Left ventricle myocardium inferior (tissue), 1 donor: ENCODE measurements at regions not wholly inside any gene's neighbourhood (a gene's known extent, or its start where the extent isn't known, plus 50 kb on each side); places are given as distances from the start of the nearest gene placed in this dataset.

ENCODE experiments used
- DNase-seq: peaks from one replicate; pipeline ENCODE4 v3.0.0-alpha.2; 2020
- H3K27ac ChIP-seq: fragments of 200-600 bp; replicated peaks from 2 replicates; pipeline ENCODE4 v1.8.0; 2021
- H3K27me3 ChIP-seq: fragments of 200-600 bp; 2 replicates; pipeline ENCODE4 v1.8.0; 2021; ENCODE audit warnings: low read depth
- H3K36me3 ChIP-seq: fragments of 200-600 bp; 2 replicates; pipeline ENCODE4 v1.8.0; 2021
- H3K4me1 ChIP-seq: fragments of 200-600 bp; 2 replicates; pipeline ENCODE4 v1.8.0; 2021
- H3K4me3 ChIP-seq: fragments of 200-600 bp; 2 replicates; pipeline ENCODE4 v1.8.0; 2021; ENCODE audit warnings: mild to moderate bottlenecking, moderate library complexity
- H3K9me3 ChIP-seq: fragments of 200-600 bp; replicated peaks from 2 replicates; pipeline ENCODE4 v1.8.0; 2021
- intact Hi-C: fragments of 100-400 bp; cut with micrococcal nuclease; formaldehyde crosslinking; loops from one replicate; pipeline ENCODE4 v1.11.0; 2022
- TF ChIP-seq, protein P1 (sequence below): fragments of 200-600 bp; IDR thresholded peaks from 2 replicates; pipeline ENCODE4 v1.8.0; 2021; ENCODE audit warnings: antibody characterized with exemption, mild to moderate bottlenecking, borderline replicate concordance
- donor health status: DM: no; HTN: yes; CAD: no; lungs with severe emphysema.

DNA sequence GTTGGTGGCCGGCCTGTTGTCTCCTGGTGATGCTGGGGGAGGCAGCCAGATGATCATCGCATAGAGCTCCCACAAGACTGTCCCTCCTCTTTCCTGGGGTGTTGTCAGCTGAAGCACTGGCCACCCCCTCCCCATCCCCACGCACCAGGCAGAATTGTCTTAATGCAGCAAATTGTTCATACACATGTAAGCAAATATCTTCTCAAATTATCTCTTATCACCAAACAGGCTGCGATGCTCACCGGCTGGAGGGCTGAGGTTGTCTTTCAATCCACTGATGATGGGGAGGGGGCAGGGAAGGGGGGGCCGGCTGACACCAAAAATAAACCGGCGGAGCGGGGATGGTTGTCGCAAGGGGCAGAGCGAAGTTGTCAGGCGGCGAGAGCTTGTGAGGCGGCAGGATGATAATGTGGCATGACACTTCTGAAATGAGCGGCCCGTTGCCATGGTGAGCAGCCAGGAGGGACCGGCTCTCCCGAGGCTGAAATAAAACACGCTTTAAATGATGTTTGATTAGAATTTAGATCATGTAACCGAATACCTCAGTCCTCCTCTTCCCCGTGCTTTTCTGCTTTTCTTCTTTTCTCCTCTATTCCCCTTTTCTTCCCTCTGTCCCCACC lies 59.8 kb downstream of the MRM1 start:
- Histone ChIP-seq H3K27me3 (peaks cover 100% of the 10 kb centered on the region), H3K36me3 (no peaks in the 10 kb centered on the region), H3K4me3 (no peak overlapping the region), H3K27ac (no peak overlapping the region), H3K9me3 (no peaks in the 10 kb centered on the region), H3K4me1 (peaks cover 10% of the 10 kb centered on the region)
- TF ChIP-seq, protein P1, sequence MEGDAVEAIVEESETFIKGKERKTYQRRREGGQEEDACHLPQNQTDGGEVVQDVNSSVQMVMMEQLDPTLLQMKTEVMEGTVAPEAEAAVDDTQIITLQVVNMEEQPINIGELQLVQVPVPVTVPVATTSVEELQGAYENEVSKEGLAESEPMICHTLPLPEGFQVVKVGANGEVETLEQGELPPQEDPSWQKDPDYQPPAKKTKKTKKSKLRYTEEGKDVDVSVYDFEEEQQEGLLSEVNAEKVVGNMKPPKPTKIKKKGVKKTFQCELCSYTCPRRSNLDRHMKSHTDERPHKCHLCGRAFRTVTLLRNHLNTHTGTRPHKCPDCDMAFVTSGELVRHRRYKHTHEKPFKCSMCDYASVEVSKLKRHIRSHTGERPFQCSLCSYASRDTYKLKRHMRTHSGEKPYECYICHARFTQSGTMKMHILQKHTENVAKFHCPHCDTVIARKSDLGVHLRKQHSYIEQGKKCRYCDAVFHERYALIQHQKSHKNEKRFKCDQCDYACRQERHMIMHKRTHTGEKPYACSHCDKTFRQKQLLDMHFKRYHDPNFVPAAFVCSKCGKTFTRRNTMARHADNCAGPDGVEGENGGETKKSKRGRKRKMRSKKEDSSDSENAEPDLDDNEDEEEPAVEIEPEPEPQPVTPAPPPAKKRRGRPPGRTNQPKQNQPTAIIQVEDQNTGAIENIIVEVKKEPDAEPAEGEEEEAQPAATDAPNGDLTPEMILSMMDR = no peak
- no peak for DNase-seq
- intact Hi-C loops = no loop called here

DNA sequence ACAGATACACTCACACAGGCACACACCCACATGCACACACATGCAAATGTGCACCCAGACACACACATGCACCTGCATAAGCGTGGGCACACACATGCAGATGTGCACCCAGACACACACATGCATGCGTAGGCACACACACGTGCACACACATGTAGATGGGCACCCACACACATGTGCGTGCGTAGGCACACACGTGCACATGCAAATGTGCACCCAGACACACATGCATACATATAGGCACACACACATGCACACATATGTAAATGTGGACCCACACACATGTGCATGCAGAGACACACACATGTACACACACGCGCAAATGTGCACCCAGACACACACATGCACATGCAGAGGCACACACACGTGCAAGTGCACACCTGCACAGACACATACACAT lies 60.3 kb downstream of the MRM1 start:
- no peaks in the 10 kb centered on the region for H3K36me3 ChIP-seq
- no peak overlapping the region for H3K27ac ChIP-seq
- H3K27me3 ChIP-seq = peaks cover 100% of the 10 kb centered on the region
- intact Hi-C loops = no loop called here
- peaks cover 10% of the 10 kb centered on the region for H3K4me1 ChIP-seq
- DNase-seq = no peak
- H3K4me3 ChIP-seq = no peak overlapping the region
- H3K9me3 ChIP-seq = no peaks in the 10 kb centered on the region
- TF ChIP-seq, protein P1 = no peak

DNA sequence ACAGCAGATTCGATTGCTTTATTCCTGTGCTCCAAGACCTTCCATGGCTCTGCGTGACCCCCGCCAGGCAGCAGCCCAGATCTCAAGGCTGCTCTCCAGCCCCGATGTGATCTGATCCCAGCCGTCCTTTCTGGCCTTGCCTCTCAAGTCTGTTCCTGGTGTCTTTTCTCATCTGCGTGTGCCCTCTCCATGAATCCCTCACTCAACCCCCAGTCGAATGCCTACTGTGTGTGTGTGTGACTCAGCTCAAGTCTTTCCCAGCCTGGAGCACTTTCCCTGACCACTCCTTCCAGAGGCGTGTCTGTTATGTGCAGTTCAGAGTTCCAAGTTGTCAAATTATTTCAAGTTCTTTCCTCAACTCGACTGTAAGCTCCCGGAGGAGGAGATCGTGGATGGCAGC lies 64.0 kb downstream of the MRM1 start:
- Histone ChIP-seq H3K27ac (no peak overlapping the region), H3K9me3 (no peaks in the 10 kb centered on the region), H3K36me3 (no peaks in the 10 kb centered on the region), H3K4me3 (no peak overlapping the region), H3K4me1 (no peaks in the 10 kb centered on the region), H3K27me3 (peaks cover 96% of the 10 kb centered on the region)
- TF ChIP-seq, protein P1 = no peak
- no peak for DNase-seq
- intact Hi-C loops = no loop called here

DNA sequence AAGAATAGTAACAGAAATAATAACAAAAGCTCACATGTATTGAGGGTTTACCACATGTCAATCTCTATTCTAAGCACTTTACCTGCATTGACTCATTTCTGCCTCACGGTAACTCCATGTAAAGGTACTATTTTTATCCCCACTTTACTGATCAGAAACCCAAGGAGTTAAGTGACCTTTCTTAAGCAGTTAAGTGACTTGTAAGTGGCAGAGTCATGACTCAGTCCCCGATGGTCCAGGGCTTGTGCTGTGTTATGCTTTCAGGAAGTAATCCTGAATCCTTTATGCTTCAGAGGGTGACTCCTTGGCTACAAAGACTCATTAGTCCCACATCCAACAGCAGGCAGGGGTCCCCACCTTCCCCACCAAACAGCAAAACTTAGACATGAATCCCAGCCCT lies 66.5 kb downstream of the MRM1 start:
- no peak for DNase-seq
- H3K27me3 ChIP-seq = peaks cover 87% of the 10 kb centered on the region
- H3K36me3 ChIP-seq = no peaks in the 10 kb centered on the region
- no peaks in the 10 kb centered on the region for H3K4me1 ChIP-seq
- no peak overlapping the region for H3K4me3 ChIP-seq
- TF ChIP-seq, protein P1 = no peak
- no peaks in the 10 kb centered on the region for H3K9me3 ChIP-seq
- intact Hi-C loops = no loop called here
- no peak overlapping the region for H3K27ac ChIP-seq

DNA sequence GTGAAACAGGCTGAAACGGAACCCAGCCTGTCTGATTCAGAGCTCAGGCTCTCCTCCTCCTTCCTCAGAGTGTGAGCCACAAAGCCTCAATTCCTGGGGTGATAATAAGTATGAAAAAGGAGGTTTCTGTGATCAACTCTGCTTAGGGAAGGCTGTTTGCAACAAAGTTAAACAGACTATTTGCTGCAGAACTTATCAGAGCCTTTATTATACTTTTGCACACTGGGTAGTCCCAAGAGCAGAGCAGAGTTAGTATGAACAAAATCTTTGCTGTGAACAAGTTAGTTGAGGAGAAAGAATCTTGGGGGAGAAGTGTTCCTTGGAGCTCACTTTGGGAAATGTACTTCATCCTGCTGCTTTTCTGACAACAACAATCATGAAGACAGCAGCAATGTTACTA lies 67.4 kb downstream of the MRM1 start:
- H3K27ac ChIP-seq = no peak overlapping the region
- H3K4me1 ChIP-seq = no peaks in the 10 kb centered on the region
- TF ChIP-seq, protein P1 = no peak
- no peaks in the 10 kb centered on the region for H3K36me3 ChIP-seq
- intact Hi-C loops = no loop called here
- H3K4me3 ChIP-seq = no peak overlapping the region
- H3K27me3 ChIP-seq = peaks cover 78% of the 10 kb centered on the region
- DNase-seq = no peak
- no peaks in the 10 kb centered on the region for H3K9me3 ChIP-seq
